Osteocyte (in vitro differentiated cells): ENCODE measurements at regions not wholly inside any gene's neighbourhood (a gene's known extent, or its start where the extent isn't known, plus 50 kb on each side); places are given as distances from the start of the nearest gene placed in this dataset.
"Not testable (repeated sequence)": the region's sequence is repeated elsewhere in the genome, so short reads cannot be mapped to it uniquely, and the experiment has no call there.

Source experiments
- DNase-seq: peaks from one replicate; pipeline ENCODE4 v3.0.0; 2021; ENCODE audit warnings: mixed read lengths; ENCODE audit not compliant: unreplicated experiment; ENCODE audit errors: extremely low spot score
- H3K27ac Mint-ChIP-seq: one replicate; pipeline ENCODE4 v1.8.0; 2021; ENCODE audit warnings: mild to moderate bottlenecking, mixed read lengths; ENCODE audit not compliant: unreplicated experiment
- H3K27me3 Mint-ChIP-seq: one replicate; pipeline ENCODE4 v1.8.0; 2021; ENCODE audit warnings: mixed read lengths; ENCODE audit not compliant: unreplicated experiment
- H3K36me3 Mint-ChIP-seq: one replicate; pipeline ENCODE4 v1.8.0; 2021; ENCODE audit warnings: mixed read lengths; ENCODE audit not compliant: unreplicated experiment
- H3K4me1 Mint-ChIP-seq: one replicate; pipeline ENCODE4 v1.8.0; 2021; ENCODE audit warnings: mixed read lengths; ENCODE audit not compliant: unreplicated experiment
- H3K4me3 Mint-ChIP-seq: one replicate; pipeline ENCODE4 v1.8.0; 2021; ENCODE audit warnings: mild to moderate bottlenecking, moderate library complexity, mixed read lengths; ENCODE audit not compliant: unreplicated experiment
- H3K9me3 Mint-ChIP-seq: one replicate; pipeline ENCODE4 v1.8.0; 2021; ENCODE audit warnings: mixed read lengths; ENCODE audit not compliant: unreplicated experiment
- TF ChIP-seq, protein P1 (sequence below): fragments of 200-600 bp; sonication (generic); IDR thresholded peaks from 2 replicates; pipeline ENCODE4 v1.5.0; 2021; ENCODE audit warnings: antibody characterized with exemption, mild to moderate bottlenecking, moderate library complexity

DNA sequence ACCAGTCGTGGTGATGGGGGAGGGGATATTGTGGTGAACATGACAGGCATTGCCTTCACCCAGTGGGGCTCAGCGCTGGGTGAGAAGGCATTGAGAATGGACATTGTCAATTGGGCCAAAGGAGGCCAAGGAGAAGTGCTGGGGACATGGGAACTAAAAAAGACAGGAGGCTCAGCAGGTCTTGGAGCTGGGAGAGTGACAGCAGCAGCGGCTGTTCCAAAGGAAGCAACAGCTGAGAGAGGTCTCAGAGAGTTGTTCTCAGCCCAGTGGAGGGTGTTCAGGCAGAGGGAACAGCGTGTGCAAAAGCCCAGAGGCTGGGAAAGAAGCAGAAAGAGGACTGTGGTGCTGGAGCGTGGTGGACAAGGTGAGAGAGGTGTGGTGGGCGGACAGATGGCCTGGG is 56.6 kb upstream of the ASNS start:
- H3K9me3 Mint-ChIP-seq, H3K36me3 Mint-ChIP-seq, H3K4me1 Mint-ChIP-seq, H3K27ac Mint-ChIP-seq, DNase-seq: not testable (repeated sequence)
- H3K27me3 Mint-ChIP-seq: peaks cover 22% of the 10 kb centered on the region
- H3K4me3 Mint-ChIP-seq: peak overlapping the region; percentile 70

DNA sequence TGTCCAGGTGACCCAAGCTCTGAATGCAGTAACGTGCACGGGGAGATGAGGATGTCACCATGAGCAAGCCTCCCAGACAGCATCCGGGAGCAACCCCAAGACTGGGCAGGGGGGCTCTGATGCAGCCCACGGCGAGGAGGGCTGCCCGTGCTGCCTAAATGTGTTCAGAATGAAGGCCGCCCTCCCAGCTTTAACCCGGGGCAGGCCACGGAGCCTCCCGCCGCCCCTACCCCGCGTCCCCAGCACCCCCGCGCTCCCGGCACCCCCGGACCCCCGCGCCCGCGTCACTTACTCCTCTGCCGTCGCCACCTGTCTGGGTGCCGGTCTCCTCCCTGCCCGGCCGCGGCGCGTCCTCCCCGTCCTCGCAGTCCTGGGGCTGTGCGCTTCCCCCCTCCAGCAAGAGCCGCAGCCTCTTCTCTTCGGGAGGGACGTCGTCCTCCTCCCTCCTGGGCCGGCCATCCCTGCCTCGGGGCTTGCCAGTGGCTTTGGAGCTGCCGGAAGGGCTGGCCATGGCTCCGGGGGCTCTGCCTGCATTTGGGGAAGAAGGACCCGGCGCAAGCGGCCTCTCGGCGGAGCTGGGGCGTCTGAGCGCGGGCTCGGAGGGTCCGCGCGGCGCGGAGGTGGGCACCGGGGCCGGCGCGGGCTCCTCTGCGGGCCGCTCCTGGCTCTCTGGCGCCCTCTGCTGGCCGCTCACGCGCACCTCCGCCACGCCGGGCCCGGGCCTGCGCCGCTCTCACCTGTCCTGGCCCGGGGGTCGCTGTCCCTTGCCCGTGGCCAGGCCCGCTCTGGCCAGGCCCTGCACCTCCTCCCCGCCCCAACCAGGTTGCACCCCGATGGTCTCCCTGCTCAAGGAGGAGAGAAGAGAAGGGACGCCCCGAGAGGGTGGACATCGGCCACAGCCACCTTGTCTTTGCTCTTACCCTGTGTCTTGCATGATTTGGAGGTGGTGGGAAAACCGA is 55.9 kb upstream of the ASNS start:
- TF ChIP-seq, protein P1, sequence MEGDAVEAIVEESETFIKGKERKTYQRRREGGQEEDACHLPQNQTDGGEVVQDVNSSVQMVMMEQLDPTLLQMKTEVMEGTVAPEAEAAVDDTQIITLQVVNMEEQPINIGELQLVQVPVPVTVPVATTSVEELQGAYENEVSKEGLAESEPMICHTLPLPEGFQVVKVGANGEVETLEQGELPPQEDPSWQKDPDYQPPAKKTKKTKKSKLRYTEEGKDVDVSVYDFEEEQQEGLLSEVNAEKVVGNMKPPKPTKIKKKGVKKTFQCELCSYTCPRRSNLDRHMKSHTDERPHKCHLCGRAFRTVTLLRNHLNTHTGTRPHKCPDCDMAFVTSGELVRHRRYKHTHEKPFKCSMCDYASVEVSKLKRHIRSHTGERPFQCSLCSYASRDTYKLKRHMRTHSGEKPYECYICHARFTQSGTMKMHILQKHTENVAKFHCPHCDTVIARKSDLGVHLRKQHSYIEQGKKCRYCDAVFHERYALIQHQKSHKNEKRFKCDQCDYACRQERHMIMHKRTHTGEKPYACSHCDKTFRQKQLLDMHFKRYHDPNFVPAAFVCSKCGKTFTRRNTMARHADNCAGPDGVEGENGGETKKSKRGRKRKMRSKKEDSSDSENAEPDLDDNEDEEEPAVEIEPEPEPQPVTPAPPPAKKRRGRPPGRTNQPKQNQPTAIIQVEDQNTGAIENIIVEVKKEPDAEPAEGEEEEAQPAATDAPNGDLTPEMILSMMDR: peak; percentile 87
- peak overlapping the region; percentile 70 for H3K4me3 Mint-ChIP-seq
- not testable (repeated sequence) for H3K36me3 Mint-ChIP-seq, H3K4me1 Mint-ChIP-seq, H3K27ac Mint-ChIP-seq, H3K9me3 Mint-ChIP-seq
- peaks cover 22% of the 10 kb centered on the region for H3K27me3 Mint-ChIP-seq
- DNase-seq: peak; percentile 90
